GM12891 (cell line): ENCODE measurements at regions not wholly inside any gene's neighbourhood (a gene's known extent, or its start where the extent isn't known, plus 50 kb on each side); places are given as distances from the start of the nearest gene placed in this dataset.
A peak's percentile ranks its signal among the peaks of the same experiment; 100 is the strongest.

ENCODE experiments used
- PAX5 ChIP-seq: IDR thresholded peaks from 2 replicates; pipeline ENCODE4 v1.6.1; 2011; ENCODE audit warnings: low read length, moderate library complexity, mild to moderate bottlenecking; ENCODE audit not compliant: insufficient read depth, severe bottlenecking
- POLR2A ChIP-seq: IDR thresholded peaks from 2 replicates; pipeline ENCODE4 v1.6.1; 2011; ENCODE audit warnings: low read depth, low read length, control low read depth
- POLR2AphosphoS5 ChIP-seq: IDR thresholded peaks from 2 replicates; pipeline ENCODE4 v1.6.1; 2011; ENCODE audit warnings: low read depth, low read length, control low read depth
- POU2F2 ChIP-seq: IDR thresholded peaks from 2 replicates; pipeline ENCODE4 v1.6.1; 2011; ENCODE audit warnings: low read depth, mild to moderate bottlenecking, control low read depth, low read length, moderate library complexity
- SPI1 ChIP-seq: IDR thresholded peaks from 2 replicates; pipeline ENCODE4 v1.6.1; 2011; ENCODE audit warnings: low read depth, low read length, control low read depth
- TAF1 ChIP-seq: IDR thresholded peaks from 2 replicates; pipeline ENCODE4 v1.6.1; 2011; ENCODE audit warnings: low read depth, low read length, control low read depth

DNA sequence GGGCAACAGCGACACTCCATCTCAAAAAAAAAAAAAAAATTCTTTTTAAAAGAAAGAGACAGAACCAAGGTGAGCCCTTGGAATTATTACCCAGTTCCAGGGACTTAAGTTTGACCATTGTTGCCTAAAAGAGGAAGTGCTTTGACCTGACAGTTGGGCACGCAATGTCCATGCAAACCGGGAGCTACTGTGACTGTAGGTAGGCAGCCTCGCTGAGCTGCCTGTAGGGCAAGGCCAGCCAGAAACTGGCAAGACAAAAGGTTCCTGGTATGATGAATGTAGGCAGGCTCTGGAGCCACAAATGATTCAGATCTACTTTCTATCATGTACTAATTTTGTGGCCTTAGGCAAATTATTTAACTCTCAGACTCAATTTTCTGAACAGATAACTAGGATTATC is 334.8 kb upstream of the ZNF462 start:
- TF ChIP-seq TAF1 (no peak), POLR2A (no peak), POLR2AphosphoS5 (no peak), PAX5 (no peak), SPI1 (peak; percentile 76), POU2F2 (no peak)
